Body of pancreas (tissue), 4 donors: ENCODE measurements at regions not wholly inside any gene's neighbourhood (a gene's known extent, or its start where the extent isn't known, plus 50 kb on each side); places are given as distances from the start of the nearest gene placed in this dataset.

Experiments used
- ATAC-seq: fragments of 150-250 bp; one replicate; pipeline ENCODE4 v1.9.1; 2016
- DNase-seq, 4 donors: peaks; one replicate each; pipeline ENCODE4 v3.0.0-alpha.2; 2019
- H3K27ac ChIP-seq, 4 donors: fragments of 200-600 bp; sonication (generic); 1 replicate in 3 of 4; 2 replicates in 1 of 4; pipeline versions ENCODE4 v1.5.1 to v1.6.1; 2016 to 2019; ENCODE audit warnings: mild to moderate bottlenecking in 1 of 4, mixed read lengths in 1 of 4, moderate library complexity in 1 of 4
- H3K27me3 ChIP-seq, 2 donors: fragments of 200-600 bp; sonication (generic); one replicate each; pipeline ENCODE4 v1.6.0; 2016; ENCODE audit warnings: mild to moderate bottlenecking in 1 of 2
- H3K36me3 ChIP-seq, 2 donors: fragments of 200-600 bp; sonication (generic); replicated peaks in 1 of 2; 2 replicates each; pipeline ENCODE4 v1.5.1; 2016; ENCODE audit warnings: low read depth in 2 of 2; ENCODE audit not compliant: insufficient read depth in 1 of 2
- H3K4me1 ChIP-seq: fragments of 200-600 bp; sonication (generic); one replicate; pipeline ENCODE4 v1.6.0; 2016
- H3K4me3 ChIP-seq, 2 donors: fragments of 200-600 bp; sonication (generic); 1 replicate in 1 of 2; 2 replicates in 1 of 2; pipeline ENCODE4 v1.5.1; 2016 to 2019
- H3K9me3 ChIP-seq, 3 donors: fragments of 200-600 bp; sonication (generic); 1 replicate in 2 of 3; 2 replicates in 1 of 3; pipeline ENCODE4 v1.5.1; 2016
- CTCF ChIP-seq, 7 experiments: fragments of 450-650 bp in 4 of 7; fragments of 200-600 bp in 3 of 7; sonication (generic) in 3 of 7; IDR thresholded peaks; one replicate each; pipeline ENCODE4 v1.5.1; 2016 to 2019; ENCODE audit warnings: antibody characterized with exemption in 7 of 7
- POLR2A ChIP-seq, 3 donors: fragments of 450-650 bp; IDR thresholded peaks; one replicate each; pipeline ENCODE4 v1.6.1; 2016; ENCODE audit warnings: antibody characterized with exemption in 3 of 3, mild to moderate bottlenecking in 2 of 3
- WGBS, 2 donors: methylation state at CpG; one replicate each; pipeline ENCODE4 v1.1.5; 2017; 5-methylcytosine and 5-hydroxymethylcytosine counted together
- intact Hi-C: fragments of 100-400 bp; cut with DNase I; formaldehyde crosslinking; loops from one replicate; pipeline ENCODE4 v1.15.1; 2023

GRCh38 chr16:64094992-64095634 lies 1026.8 kb downstream of the CDH11 start:
- no peak overlapping the region for H3K4me3 ChIP-seq
- WGBS, 2 donors = 64 to 71% methylated on average over 7 of the region's 7 CpGs
- H3K9me3 ChIP-seq = no peaks in the 10 kb centered on the region
- H3K36me3 ChIP-seq = no peaks in the 10 kb centered on the region
- no peak for ATAC-seq
- DNase-seq = no peak
- H3K27ac ChIP-seq = no peak overlapping the region
- intact Hi-C loops = no loop called here
- H3K27me3 ChIP-seq = no peaks in the 10 kb centered on the region
- TF ChIP-seq CTCF (IDR thresholded peaks at IDR 0.05) (no peak), POLR2A (IDR thresholded peaks at IDR 0.05) (no peak)
- no peaks in the 10 kb centered on the region for H3K4me1 ChIP-seq

- 48 to 54% methylated on average over 4 of the region's 4 CpGs for WGBS, 2 donors
- Histone ChIP-seq H3K4me3 (no peak overlapping the region), H3K36me3 (no peaks in the 10 kb centered on the region), H3K27me3 (no peaks in the 10 kb centered on the region), H3K4me1 (no peaks in the 10 kb centered on the region), H3K27ac (no peak overlapping the region), H3K9me3 (no peaks in the 10 kb centered on the region)
- intact Hi-C loops = no loop called here
- ATAC-seq = no peak
- TF ChIP-seq POLR2A (IDR thresholded peaks at IDR 0.05) (no peak), CTCF (IDR thresholded peaks at IDR 0.05) (no peak)
- no peak for DNase-seq
Measured at GRCh38 chr16:64094181-64094965, 1027.5 kb downstream of the CDH11 start.

GRCh38 chr16:64092271-64092670 lies 1029.6 kb downstream of the CDH11 start:
- intact Hi-C loops = no loop called here
- Histone ChIP-seq H3K4me1 (no peaks in the 10 kb centered on the region), H3K36me3 (no peaks in the 10 kb centered on the region), H3K4me3 (no peak overlapping the region), H3K27ac (no peak overlapping the region), H3K9me3 (no peaks in the 10 kb centered on the region), H3K27me3 (no peaks in the 10 kb centered on the region)
- no peak for ATAC-seq
- 67 to 73% methylated on average over 3 of the region's 3 CpGs for WGBS, 2 donors
- TF ChIP-seq POLR2A (IDR thresholded peaks at IDR 0.05) = no peak
- TF ChIP-seq CTCF (IDR thresholded peaks at IDR 0.05) = no peak
- DNase-seq = no peak

GRCh38 chr16:64090327-64090726 lies 1031.5 kb downstream of the CDH11 start:
- DNase-seq = no peak
- H3K27me3 ChIP-seq = no peaks in the 10 kb centered on the region
- TF ChIP-seq CTCF (IDR thresholded peaks at IDR 0.05) (no peak), POLR2A (IDR thresholded peaks at IDR 0.05) (no peak)
- no peak overlapping the region for H3K4me3 ChIP-seq
- H3K36me3 ChIP-seq = no peaks in the 10 kb centered on the region
- no peak overlapping the region for H3K27ac ChIP-seq
- no peaks in the 10 kb centered on the region for H3K4me1 ChIP-seq
- intact Hi-C loops = no loop called here
- no peak for ATAC-seq
- H3K9me3 ChIP-seq = no peaks in the 10 kb centered on the region
- WGBS, 2 donors = 35 to 40% methylated on average over 2 of the region's 2 CpGs

- no peak for TF ChIP-seq POLR2A (IDR thresholded peaks at IDR 0.05)
- TF ChIP-seq CTCF (IDR thresholded peaks at IDR 0.05) = peak; percentile 20 to 53 (median 38)
- ATAC-seq = no peak
- no peaks in the 10 kb centered on the region for H3K36me3 ChIP-seq
- no peak overlapping the region for H3K27ac ChIP-seq
- H3K4me3 ChIP-seq = no peak overlapping the region
- no peaks in the 10 kb centered on the region for H3K9me3 ChIP-seq
- no peaks in the 10 kb centered on the region for H3K27me3 ChIP-seq
- peak in 1 of 4 donors; percentile 8 for DNase-seq
- intact Hi-C loops = no loop called here
- no peaks in the 10 kb centered on the region for H3K4me1 ChIP-seq
Measured at GRCh38 chr16:64089697-64090096, 1032.2 kb downstream of the CDH11 start.
